ENCODE measurements at regions not wholly inside any gene's neighbourhood (a gene's known extent, or its start where the extent isn't known, plus 50 kb on each side); places are given as distances from the start of the nearest gene placed in this dataset.

DNA sequence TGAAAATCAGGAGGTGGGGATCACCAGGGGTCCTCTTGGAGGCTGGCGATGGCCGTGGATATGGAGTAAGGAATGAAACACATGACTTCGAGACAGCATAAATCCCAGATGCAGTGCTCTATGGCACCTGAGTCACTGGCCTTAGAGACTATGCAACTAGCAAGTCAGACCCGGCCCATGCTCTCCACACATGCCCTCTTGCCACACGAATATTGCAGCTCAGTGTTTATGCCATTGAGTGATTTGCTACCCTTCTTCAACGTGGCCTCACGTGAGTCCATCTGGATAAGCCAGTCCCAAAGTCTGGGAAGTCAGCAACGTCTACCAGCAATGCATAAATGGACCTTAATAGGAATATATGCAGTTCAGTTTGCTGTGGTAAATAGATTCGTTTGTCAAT lies 466.3 kb downstream of the CD83 start:
- no peak for TF ChIP-seq POLR2AphosphoS5 (IDR thresholded peaks at IDR 0.05; ENCODE audit: low read depth, low read length)
- no peak for TF ChIP-seq TAF1 (IDR thresholded peaks at IDR 0.05; ENCODE audit: borderline replicate concordance, insufficient read depth, low read length)
- no peak for TF ChIP-seq REST (IDR thresholded peaks at IDR 0.05; ENCODE audit: insufficient read depth in 1 of 2, low read depth in 2 of 2, low read length in 2 of 2)
- TF ChIP-seq FOXP2 (optimal IDR thresholded peaks at IDR 0.05; ENCODE audit: borderline replicate concordance, extremely low read depth, extremely low read length, insufficient read depth), result no peak
- no peak for TF ChIP-seq SIN3A (IDR thresholded peaks at IDR 0.05; ENCODE audit: borderline replicate concordance, insufficient read depth, low read length)

GRCh38 chr6:14584450-14584849 lies 466.9 kb downstream of the CD83 start:
- TF ChIP-seq TAF1 (IDR thresholded peaks at IDR 0.05; ENCODE audit: borderline replicate concordance, insufficient read depth, low read length) (no peak), FOXP2 (optimal IDR thresholded peaks at IDR 0.05; ENCODE audit: borderline replicate concordance, extremely low read depth, extremely low read length, insufficient read depth) (no peak), POLR2AphosphoS5 (IDR thresholded peaks at IDR 0.05; ENCODE audit: low read depth, low read length) (no peak), SIN3A (IDR thresholded peaks at IDR 0.05; ENCODE audit: borderline replicate concordance, insufficient read depth, low read length) (no peak), REST (IDR thresholded peaks at IDR 0.05; ENCODE audit: insufficient read depth in 1 of 2, low read depth in 2 of 2, low read length in 2 of 2) (no peak)

- TF ChIP-seq FOXP2 (optimal IDR thresholded peaks at IDR 0.05; ENCODE audit: borderline replicate concordance, extremely low read depth, extremely low read length, insufficient read depth) (no peak), SIN3A (IDR thresholded peaks at IDR 0.05; ENCODE audit: borderline replicate concordance, insufficient read depth, low read length) (no peak), POLR2AphosphoS5 (IDR thresholded peaks at IDR 0.05; ENCODE audit: low read depth, low read length) (no peak), REST (IDR thresholded peaks at IDR 0.05; ENCODE audit: insufficient read depth in 1 of 2, low read depth in 2 of 2, low read length in 2 of 2) (no peak), TAF1 (IDR thresholded peaks at IDR 0.05; ENCODE audit: borderline replicate concordance, insufficient read depth, low read length) (no peak)
These were observed 468.1 kb downstream of the CD83 start for GRCh38 chr6:14585689-14586088.

- no peak for TF ChIP-seq FOXP2 (optimal IDR thresholded peaks at IDR 0.05; ENCODE audit: borderline replicate concordance, extremely low read depth, extremely low read length, insufficient read depth)
- TF ChIP-seq SIN3A (IDR thresholded peaks at IDR 0.05; ENCODE audit: borderline replicate concordance, insufficient read depth, low read length), result no peak
- no peak for TF ChIP-seq TAF1 (IDR thresholded peaks at IDR 0.05; ENCODE audit: borderline replicate concordance, insufficient read depth, low read length)
- no peak for TF ChIP-seq POLR2AphosphoS5 (IDR thresholded peaks at IDR 0.05; ENCODE audit: low read depth, low read length)
- TF ChIP-seq REST (IDR thresholded peaks at IDR 0.05; ENCODE audit: insufficient read depth in 1 of 2, low read depth in 2 of 2, low read length in 2 of 2), result no peak
These were observed 471.6 kb downstream of the CD83 start for GRCh38 chr6:14589175-14589574.

DNA sequence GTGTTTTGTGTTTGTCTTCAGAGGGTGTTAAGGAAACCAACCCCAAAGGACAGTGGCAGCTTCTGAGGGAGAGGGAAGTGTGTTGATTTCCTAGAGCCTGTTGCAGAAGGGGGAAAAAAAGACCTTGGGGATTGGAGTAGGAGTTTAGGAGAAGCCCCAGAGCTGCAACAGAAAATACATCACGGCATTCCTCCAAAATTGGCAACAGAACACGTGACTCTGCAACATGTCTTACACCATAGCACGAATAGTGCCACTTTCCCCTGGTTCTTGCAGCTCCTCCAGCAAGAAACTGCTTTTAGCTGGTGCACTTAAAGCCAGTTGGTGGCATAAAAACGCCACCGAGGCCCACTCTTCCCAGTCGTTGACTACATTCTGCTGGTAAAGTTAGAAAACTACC lies 473.0 kb downstream of the CD83 start:
- TF ChIP-seq REST (IDR thresholded peaks at IDR 0.05; ENCODE audit: insufficient read depth in 1 of 2, low read depth in 2 of 2, low read length in 2 of 2), result no peak
- TF ChIP-seq POLR2AphosphoS5 (IDR thresholded peaks at IDR 0.05; ENCODE audit: low read depth, low read length), result no peak
- no peak for TF ChIP-seq TAF1 (IDR thresholded peaks at IDR 0.05; ENCODE audit: borderline replicate concordance, insufficient read depth, low read length)
- TF ChIP-seq FOXP2 (optimal IDR thresholded peaks at IDR 0.05; ENCODE audit: borderline replicate concordance, extremely low read depth, extremely low read length, insufficient read depth), result no peak
- no peak for TF ChIP-seq SIN3A (IDR thresholded peaks at IDR 0.05; ENCODE audit: borderline replicate concordance, insufficient read depth, low read length)
